ENCODE measurements at regions not wholly inside any gene's neighbourhood (a gene's known extent, or its start where the extent isn't known, plus 50 kb on each side); places are given as distances from the start of the nearest gene placed in this dataset.

- H3K4me3 Mint-ChIP-seq (ENCODE audit: unreplicated experiment) = peak overlapping the region; percentile 37
- peaks cover 36% of the 10 kb centered on the region for H3K4me1 Mint-ChIP-seq (ENCODE audit: low read depth)
- DNase-seq (ENCODE audit: low spot score) = no peak
- peak overlapping the region; percentile 92 for H3K27ac Mint-ChIP-seq (ENCODE audit: unreplicated experiment)
- H3K36me3 Mint-ChIP-seq (ENCODE audit: low read depth) = no peaks in the 10 kb centered on the region
- H3K9me3 Mint-ChIP-seq (ENCODE audit: low read depth) = no peaks in the 10 kb centered on the region
- no peak for TF ChIP-seq CTCF (IDR thresholded peaks at IDR 0.05)
- H3K27me3 Mint-ChIP-seq (ENCODE audit: low read depth) = no peaks in the 10 kb centered on the region
Measured at GRCh38 chr6:43910638-43911353, 140.8 kb downstream of the VEGFA start.

- Mint-ChIP-seq H3K9me3 (ENCODE audit: low read depth) (no peaks in the 10 kb centered on the region), H3K27me3 (ENCODE audit: low read depth) (no peaks in the 10 kb centered on the region), H3K4me3 (ENCODE audit: unreplicated experiment) (no peak overlapping the region), H3K36me3 (ENCODE audit: low read depth) (no peaks in the 10 kb centered on the region), H3K27ac (ENCODE audit: unreplicated experiment) (no peak overlapping the region), H3K4me1 (ENCODE audit: low read depth) (peaks cover 36% of the 10 kb centered on the region)
- no peak for DNase-seq (ENCODE audit: low spot score)
- no peak for TF ChIP-seq CTCF (IDR thresholded peaks at IDR 0.05)
Measured at GRCh38 chr6:43910149-43910637, 140.2 kb downstream of the VEGFA start.

- no peaks in the 10 kb centered on the region for H3K36me3 Mint-ChIP-seq (ENCODE audit: low read depth)
- no peak for DNase-seq (ENCODE audit: low spot score)
- no peaks in the 10 kb centered on the region for H3K27me3 Mint-ChIP-seq (ENCODE audit: low read depth)
- no peak overlapping the region for H3K4me3 Mint-ChIP-seq (ENCODE audit: unreplicated experiment)
- H3K9me3 Mint-ChIP-seq (ENCODE audit: low read depth) = no peaks in the 10 kb centered on the region
- no peak for TF ChIP-seq CTCF (IDR thresholded peaks at IDR 0.05)
- no peak overlapping the region for H3K27ac Mint-ChIP-seq (ENCODE audit: unreplicated experiment)
- H3K4me1 Mint-ChIP-seq (ENCODE audit: low read depth) = peaks cover 36% of the 10 kb centered on the region
Measured at GRCh38 chr6:43909474-43910148, 139.6 kb downstream of the VEGFA start.

- Mint-ChIP-seq H3K27me3 (ENCODE audit: low read depth) (no peaks in the 10 kb centered on the region), H3K4me3 (ENCODE audit: unreplicated experiment) (no peak overlapping the region), H3K4me1 (ENCODE audit: low read depth) (peaks cover 27% of the 10 kb centered on the region), H3K36me3 (ENCODE audit: low read depth) (no peaks in the 10 kb centered on the region), H3K9me3 (ENCODE audit: low read depth) (no peaks in the 10 kb centered on the region), H3K27ac (ENCODE audit: unreplicated experiment) (no peak overlapping the region)
- TF ChIP-seq CTCF (IDR thresholded peaks at IDR 0.05) = no peak
- DNase-seq (ENCODE audit: low spot score) = no peak
Measured at GRCh38 chr6:43907789-43908472, 137.9 kb downstream of the VEGFA start.

GRCh38 chr6:43907312-43907711 is 137.3 kb downstream of the VEGFA start:
- no peak overlapping the region for H3K4me3 Mint-ChIP-seq (ENCODE audit: unreplicated experiment)
- no peaks in the 10 kb centered on the region for H3K27me3 Mint-ChIP-seq (ENCODE audit: low read depth)
- H3K36me3 Mint-ChIP-seq (ENCODE audit: low read depth) = no peaks in the 10 kb centered on the region
- H3K9me3 Mint-ChIP-seq (ENCODE audit: low read depth) = no peaks in the 10 kb centered on the region
- no peak overlapping the region for H3K27ac Mint-ChIP-seq (ENCODE audit: unreplicated experiment)
- TF ChIP-seq CTCF (IDR thresholded peaks at IDR 0.05) = no peak
- no peak for DNase-seq (ENCODE audit: low spot score)
- peaks cover 27% of the 10 kb centered on the region for H3K4me1 Mint-ChIP-seq (ENCODE audit: low read depth)

Measured in chondrocyte (in vitro differentiated cells).